ENCODE measurements at regions not wholly inside any gene's neighbourhood (a gene's known extent, or its start where the extent isn't known, plus 50 kb on each side); places are given as distances from the start of the nearest gene placed in this dataset.

GRCh38 chr12:98280621-98281020 is 234.8 kb upstream of the TMPO start:
- POLR2A ChIA-PET: interaction anchor here (0.5 to 1.8 kb wide), 4 partner anchors 11 to 74 kb away, joined by 3 to 5 read pairs (median 4); no protein-coding TSS in a partner anchor
- ATAC-seq (no peak), FAIRE-seq (no peak), DNase-seq (ENCODE audit: low read depth, low spot score) (no peak)
- Histone ChIP-seq H3K9ac (ENCODE audit: control insufficient read depth, insufficient read depth, low read length) (no peak overlapping the region), H3K4me2 (ENCODE audit: control insufficient read depth, insufficient read depth) (no peak overlapping the region), H3K36me3 (ENCODE audit: control insufficient read depth in 2 of 2, insufficient read depth in 2 of 2, low read length in 1 of 2) (no peaks in the 10 kb centered on the region), H3K27me3 (replicated peaks in 1 of 2; ENCODE audit: control insufficient read depth in 2 of 2, insufficient read depth in 2 of 2, low read length in 1 of 2) (no peaks in the 10 kb centered on the region), H3K27ac (ENCODE audit: control insufficient read depth, insufficient read depth) (no peak overlapping the region), H2AFZ (ENCODE audit: control insufficient read depth, low read depth, low read length) (no peak overlapping the region), H4K20me1 (ENCODE audit: control insufficient read depth, insufficient read depth) (no peaks in the 10 kb centered on the region), H3K4me1 (ENCODE audit: control insufficient read depth, insufficient read depth, low read length) (no peaks in the 10 kb centered on the region), H3K4me3 (no peak overlapping the region), H3K9me3 (replicated peaks; ENCODE audit: control insufficient read depth, insufficient read depth, low read length) (no peaks in the 10 kb centered on the region), H3K79me2 (ENCODE audit: control insufficient read depth, insufficient read depth, low read length) (no peaks in the 10 kb centered on the region)
- CTCF ChIA-PET: interaction anchor here (0.9 to 1.4 kb wide), 5 partner anchors 16 to 58 kb away, joined by 3 to 4 read pairs (median 3); no protein-coding TSS in a partner anchor
- in situ Hi-C loops (cut with MboI): no loop called here
- intact Hi-C loops (cut with micrococcal nuclease; ENCODE audit: unreplicated experiment): no loop called here
- TF ChIP-seq IRF3 (IDR thresholded peaks at IDR 0.05) (no peak), HDAC2 (IDR thresholded peaks at IDR 0.05) (no peak), CHD2 (IDR thresholded peaks at IDR 0.05; ENCODE audit: borderline replicate concordance, low read depth, low read length) (no peak)
- SMC1A ChIA-PET (ENCODE audit: uncharacterized antibody, unreplicated experiment): interaction anchor here (0.7 to 2.3 kb wide), 15 partner anchors 11 to 1287 kb away, joined by 3 to 10 read pairs (median 4); no protein-coding TSS in a partner anchor
- RAD21 ChIA-PET (ENCODE audit: unreplicated experiment): interaction anchor here (1.0 kb wide), 1 partner anchor 55 kb away, joined by 3 read pairs; no protein-coding TSS in a partner anchor
- BruUV-seq (replicated peaks): no TSS peak
- 65% methylated on average over 7 of the region's 7 CpGs for WGBS (ENCODE audit: insufficient coverage, insufficient replicate concordance, low lambda C conversion rate, missing lambda C conversion rate)

DNA sequence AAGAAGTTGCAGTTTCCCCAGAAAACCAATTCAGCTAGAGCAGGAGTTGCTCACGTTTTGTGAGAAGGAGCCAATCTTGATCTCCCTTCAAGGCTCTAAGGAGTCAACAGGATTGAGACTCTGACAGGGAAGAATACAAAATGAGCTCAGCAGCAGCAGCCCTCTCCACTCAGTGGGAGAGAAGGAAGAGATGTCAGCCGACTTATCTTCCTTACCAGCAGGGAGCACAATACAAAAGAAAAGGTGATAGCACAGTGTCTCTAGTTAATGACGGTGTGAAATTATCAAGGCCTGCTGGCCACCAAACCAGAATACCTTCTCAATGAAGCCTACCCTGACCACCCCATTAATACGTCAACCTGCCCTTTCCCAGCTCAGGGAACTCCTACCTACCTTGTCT is 223.6 kb upstream of the TMPO start:
- POLR2A ChIA-PET: interaction anchor here (1.1 kb wide), 1 partner anchor 11 kb away, joined by 3 read pairs; no protein-coding TSS in a partner anchor
- CTCF ChIA-PET: interaction anchor here (0.6 to 2.0 kb wide), 4 partner anchors 10 to 133 kb away, joined by 3 to 7 read pairs (median 4); no protein-coding TSS in a partner anchor
- RAD21 ChIA-PET (ENCODE audit: unreplicated experiment): interaction anchor here (0.7 to 1.0 kb wide), 3 partner anchors 15 to 43 kb away, joined by 3 to 4 read pairs (median 3); no protein-coding TSS in a partner anchor
- Histone ChIP-seq H3K36me3 (ENCODE audit: control insufficient read depth in 2 of 2, insufficient read depth in 2 of 2, low read length in 1 of 2) (no peaks in the 10 kb centered on the region), H3K27me3 (replicated peaks in 1 of 2; ENCODE audit: control insufficient read depth in 2 of 2, insufficient read depth in 2 of 2, low read length in 1 of 2) (peaks cover 0 to 5% of the 10 kb centered on the region in 2 experiments; a peak in 1 of 4 replicates), H3K4me2 (ENCODE audit: control insufficient read depth, insufficient read depth) (no peak overlapping the region), H3K79me2 (ENCODE audit: control insufficient read depth, insufficient read depth, low read length) (no peaks in the 10 kb centered on the region), H3K27ac (ENCODE audit: control insufficient read depth, insufficient read depth) (no peak overlapping the region), H3K4me3 (no peak overlapping the region), H2AFZ (ENCODE audit: control insufficient read depth, low read depth, low read length) (no peak overlapping the region), H3K9ac (ENCODE audit: control insufficient read depth, insufficient read depth, low read length) (no peak overlapping the region), H3K9me3 (replicated peaks; ENCODE audit: control insufficient read depth, insufficient read depth, low read length) (no peaks in the 10 kb centered on the region; the same call in 2 of the 3 replicates), H3K4me1 (ENCODE audit: control insufficient read depth, insufficient read depth, low read length) (no peaks in the 10 kb centered on the region), H4K20me1 (ENCODE audit: control insufficient read depth, insufficient read depth) (no peaks in the 10 kb centered on the region)
- FAIRE-seq (no peak), DNase-seq (ENCODE audit: low read depth, low spot score) (no peak), ATAC-seq (no peak; the same call in 2 of the 3 replicates)
- no TSS peak for BruUV-seq (replicated peaks)
- intact Hi-C loops (cut with micrococcal nuclease; ENCODE audit: unreplicated experiment): no loop called here
- 3% methylated on average over 4 of the region's 4 CpGs for WGBS (ENCODE audit: insufficient coverage, insufficient replicate concordance, low lambda C conversion rate, missing lambda C conversion rate)
- in situ Hi-C loops (cut with MboI): no loop called here
- SMC1A ChIA-PET (ENCODE audit: uncharacterized antibody, unreplicated experiment): interaction anchor here (1.0 to 2.7 kb wide), 4 partner anchors 9 to 23 kb away, joined by 3 to 18 read pairs (median 4); no protein-coding TSS in a partner anchor
- no peak for TF ChIP-seq NR2C2 (IDR thresholded peaks at IDR 0.05; ENCODE audit: borderline replicate concordance, control insufficient read depth, insufficient read length, low read depth)
- TF ChIP-seq ZBED1 (IDR thresholded peaks at IDR 0.05; ENCODE audit: borderline replicate concordance): no peak
- TF ChIP-seq REST (IDR thresholded peaks at IDR 0.05; ENCODE audit: low read depth, low read length): no peak
- no peak for TF ChIP-seq KAT2A (conservative IDR thresholded peaks at IDR 0.05; ENCODE audit: control insufficient read depth, low read depth, low read length)
- TF ChIP-seq, protein P1, sequence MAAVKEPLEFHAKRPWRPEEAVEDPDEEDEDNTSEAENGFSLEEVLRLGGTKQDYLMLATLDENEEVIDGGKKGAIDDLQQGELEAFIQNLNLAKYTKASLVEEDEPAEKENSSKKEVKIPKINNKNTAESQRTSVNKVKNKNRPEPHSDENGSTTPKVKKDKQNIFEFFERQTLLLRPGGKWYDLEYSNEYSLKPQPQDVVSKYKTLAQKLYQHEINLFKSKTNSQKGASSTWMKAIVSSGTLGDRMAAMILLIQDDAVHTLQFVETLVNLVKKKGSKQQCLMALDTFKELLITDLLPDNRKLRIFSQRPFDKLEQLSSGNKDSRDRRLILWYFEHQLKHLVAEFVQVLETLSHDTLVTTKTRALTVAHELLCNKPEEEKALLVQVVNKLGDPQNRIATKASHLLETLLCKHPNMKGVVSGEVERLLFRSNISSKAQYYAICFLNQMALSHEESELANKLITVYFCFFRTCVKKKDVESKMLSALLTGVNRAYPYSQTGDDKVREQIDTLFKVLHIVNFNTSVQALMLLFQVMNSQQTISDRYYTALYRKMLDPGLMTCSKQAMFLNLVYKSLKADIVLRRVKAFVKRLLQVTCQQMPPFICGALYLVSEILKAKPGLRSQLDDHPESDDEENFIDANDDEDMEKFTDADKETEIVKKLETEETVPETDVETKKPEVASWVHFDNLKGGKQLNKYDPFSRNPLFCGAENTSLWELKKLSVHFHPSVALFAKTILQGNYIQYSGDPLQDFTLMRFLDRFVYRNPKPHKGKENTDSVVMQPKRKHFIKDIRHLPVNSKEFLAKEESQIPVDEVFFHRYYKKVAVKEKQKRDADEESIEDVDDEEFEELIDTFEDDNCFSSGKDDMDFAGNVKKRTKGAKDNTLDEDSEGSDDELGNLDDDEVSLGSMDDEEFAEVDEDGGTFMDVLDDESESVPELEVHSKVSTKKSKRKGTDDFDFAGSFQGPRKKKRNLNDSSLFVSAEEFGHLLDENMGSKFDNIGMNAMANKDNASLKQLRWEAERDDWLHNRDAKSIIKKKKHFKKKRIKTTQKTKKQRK (IDR thresholded peaks at IDR 0.05; ENCODE audit: low read depth, low read length): no peak
